G401.6 (cell line): ENCODE measurements at regions not wholly inside any gene's neighbourhood (a gene's known extent, or its start where the extent isn't known, plus 50 kb on each side); places are given as distances from the start of the nearest gene placed in this dataset.

Experiments used
- FAIRE-seq: peaks from 2 replicates; lab custom pipeline; 2012; peaks lifted over from hg19 to GRCh38; lab: Jason Lieb, UNC

- no peak for FAIRE-seq
These were observed 434.5 kb upstream of the MANEA start for GRCh38 chr6:95142661-95143335.

DNA sequence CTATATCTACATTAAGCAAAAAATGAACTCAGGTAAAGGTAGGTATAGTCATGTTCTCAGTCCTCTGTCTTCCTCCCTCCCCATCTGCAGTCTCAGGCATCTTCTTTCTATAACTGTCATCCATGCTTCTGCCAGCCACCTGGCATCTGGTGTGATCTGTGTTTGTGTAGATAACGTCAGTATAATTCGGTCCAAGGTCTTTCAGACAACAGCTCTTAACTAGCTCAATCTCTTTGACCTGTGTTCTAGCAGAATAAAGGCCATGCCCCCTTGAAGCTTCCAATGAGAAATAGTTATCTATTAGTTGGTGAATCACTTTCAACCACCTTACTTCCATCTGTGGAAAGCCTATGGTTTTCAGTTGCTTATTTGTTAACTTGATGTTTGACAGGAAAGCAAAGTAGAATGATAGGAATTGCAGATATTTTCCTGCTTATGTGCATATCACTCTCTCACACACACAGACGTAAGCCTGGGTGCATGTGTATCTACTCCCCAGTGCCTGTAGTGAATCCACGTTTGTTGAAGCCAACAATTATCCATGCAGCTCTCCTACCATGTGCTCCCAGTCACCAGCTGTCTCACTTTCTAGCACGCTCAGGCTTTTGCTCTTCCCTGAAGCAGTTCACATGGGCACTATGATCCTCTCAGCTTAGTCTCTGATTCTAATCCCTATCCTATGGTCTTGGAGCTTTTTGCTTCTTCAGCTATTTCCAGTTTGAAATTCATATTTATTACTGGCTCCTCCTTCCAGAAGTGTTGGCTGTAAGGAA is 433.7 kb upstream of the MANEA start:
- no peak for FAIRE-seq

GRCh38 chr6:95145457-95145856 is 431.9 kb upstream of the MANEA start:
- no peak for FAIRE-seq

DNA sequence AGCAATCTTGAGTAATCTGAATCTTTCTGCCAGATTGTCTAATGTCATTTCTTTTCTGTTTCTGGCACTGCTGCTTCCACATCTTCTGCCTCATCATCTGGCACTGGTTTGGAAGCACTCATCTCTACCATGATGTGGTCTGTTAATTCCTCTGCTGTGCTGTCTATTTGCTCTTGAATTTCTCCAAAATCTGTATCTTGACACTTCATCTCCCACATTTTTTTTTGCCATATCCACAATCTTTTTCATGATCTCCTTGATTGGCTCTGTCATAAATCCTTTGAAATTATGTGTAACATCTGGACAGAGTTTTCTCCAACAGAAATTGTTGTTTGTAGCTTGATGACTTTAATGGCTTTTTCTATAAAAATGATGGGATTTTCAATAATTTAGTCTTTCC is 417.8 kb upstream of the MANEA start:
- no peak for FAIRE-seq

DNA sequence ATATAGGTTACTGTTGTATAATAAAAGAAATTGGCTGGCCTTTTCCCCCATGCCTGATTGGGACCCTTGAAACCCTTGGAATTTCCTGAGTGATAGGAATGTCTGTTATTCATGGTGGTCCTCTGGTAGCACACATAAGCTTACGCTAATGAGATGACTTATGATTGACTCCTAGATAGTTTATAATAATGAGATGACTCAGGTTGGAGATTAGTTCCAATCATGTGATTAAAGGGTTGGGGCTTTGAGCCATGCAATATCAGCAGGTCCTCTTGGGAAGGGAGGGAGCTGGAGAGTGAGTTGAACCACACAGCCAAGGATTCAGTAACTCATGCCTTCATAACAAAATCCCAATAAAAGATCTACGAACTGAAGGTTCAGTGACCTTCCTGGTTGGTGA is 407.6 kb upstream of the MANEA start:
- FAIRE-seq, result no peak

GRCh38 chr6:95175927-95176675 is 401.2 kb upstream of the MANEA start:
- no peak for FAIRE-seq

- no peak for FAIRE-seq
These were observed 391.5 kb upstream of the MANEA start for GRCh38 chr6:95185874-95186273.

DNA sequence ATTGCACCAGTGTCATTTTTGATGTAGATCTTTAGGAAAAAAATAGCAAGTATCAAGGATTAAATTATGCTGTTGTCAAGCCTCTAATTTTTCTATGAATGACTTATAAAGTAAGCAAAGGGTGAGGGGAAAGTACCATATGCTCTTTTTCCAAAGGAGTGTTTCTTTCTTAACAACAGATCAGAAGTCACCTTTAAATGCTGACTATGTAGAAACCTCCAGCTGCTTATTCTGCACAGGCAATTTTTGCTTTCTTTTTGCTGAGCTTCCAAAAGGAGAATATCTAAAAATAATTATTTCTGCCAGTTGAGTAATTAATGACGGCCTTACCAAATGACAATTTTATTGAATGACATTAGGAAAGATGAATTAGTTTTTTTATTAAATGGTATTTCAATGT is 390.6 kb upstream of the MANEA start:
- FAIRE-seq, result no peak

DNA sequence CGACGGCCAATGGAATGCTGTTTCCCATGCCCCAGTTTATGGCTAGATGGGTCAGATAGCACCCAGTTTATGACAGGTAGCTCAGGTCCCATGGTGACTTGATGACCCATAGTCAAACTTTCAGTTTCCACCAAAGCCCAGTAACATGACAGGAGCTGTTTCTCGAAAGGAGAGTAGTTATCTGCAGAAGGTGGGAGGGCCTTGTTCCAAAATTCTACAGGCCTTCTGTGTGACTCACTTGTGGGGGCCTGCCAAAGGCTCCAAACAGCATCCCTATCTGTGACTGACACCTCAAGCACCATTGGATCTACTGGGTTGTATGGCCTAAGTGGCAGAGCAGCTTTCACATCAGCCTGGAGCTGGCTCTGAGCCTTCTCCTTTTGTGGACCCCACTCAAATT is 379.7 kb upstream of the MANEA start:
- no peak for FAIRE-seq

- FAIRE-seq, result no peak
These were observed 374.1 kb upstream of the MANEA start for GRCh38 chr6:95203153-95203754.

DNA sequence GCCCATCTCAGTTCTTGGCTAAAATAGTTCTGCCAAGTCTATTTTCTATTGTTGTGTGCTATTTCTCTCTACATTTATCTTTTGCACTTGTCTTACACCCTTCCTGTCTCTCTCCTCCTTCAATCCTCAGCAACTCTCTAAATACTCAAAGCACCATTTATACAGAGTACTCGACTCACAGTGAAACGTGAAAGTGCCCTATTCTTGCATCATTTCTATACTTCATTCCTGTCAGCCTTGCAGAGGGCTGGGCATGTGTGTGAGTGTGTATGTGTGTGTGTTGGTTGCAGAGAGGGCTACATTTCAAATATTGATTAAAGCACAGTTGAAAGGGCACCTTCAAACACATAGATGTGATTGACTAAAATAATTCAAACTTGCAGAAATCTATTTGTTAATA is 373.2 kb upstream of the MANEA start:
- no peak for FAIRE-seq

- FAIRE-seq, result no peak
These were observed 368.7 kb upstream of the MANEA start for GRCh38 chr6:95208621-95209020.

GRCh38 chr6:95209074-95209473 is 368.3 kb upstream of the MANEA start:
- no peak for FAIRE-seq

DNA sequence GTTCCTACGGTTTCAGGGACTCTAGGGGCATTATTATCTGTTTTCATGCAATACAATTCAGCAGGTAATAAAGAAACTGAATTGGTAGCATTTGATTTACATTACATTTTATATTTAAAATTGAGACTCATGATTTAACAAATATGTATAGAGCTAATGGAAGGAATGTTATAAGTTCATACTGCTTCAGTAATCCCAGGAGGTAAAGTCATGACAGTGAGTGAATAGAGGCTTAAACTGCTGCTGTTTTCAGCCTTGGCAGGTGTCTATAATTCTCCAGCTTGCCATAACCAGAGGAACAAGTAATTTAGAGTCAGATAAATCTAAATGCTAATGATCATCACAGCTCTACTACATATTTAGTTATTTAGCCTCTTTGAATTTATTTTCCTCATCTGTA is 360.8 kb upstream of the MANEA start:
- no peak for FAIRE-seq

- FAIRE-seq, result no peak
These were observed 350.0 kb upstream of the MANEA start for GRCh38 chr6:95227351-95227750.

DNA sequence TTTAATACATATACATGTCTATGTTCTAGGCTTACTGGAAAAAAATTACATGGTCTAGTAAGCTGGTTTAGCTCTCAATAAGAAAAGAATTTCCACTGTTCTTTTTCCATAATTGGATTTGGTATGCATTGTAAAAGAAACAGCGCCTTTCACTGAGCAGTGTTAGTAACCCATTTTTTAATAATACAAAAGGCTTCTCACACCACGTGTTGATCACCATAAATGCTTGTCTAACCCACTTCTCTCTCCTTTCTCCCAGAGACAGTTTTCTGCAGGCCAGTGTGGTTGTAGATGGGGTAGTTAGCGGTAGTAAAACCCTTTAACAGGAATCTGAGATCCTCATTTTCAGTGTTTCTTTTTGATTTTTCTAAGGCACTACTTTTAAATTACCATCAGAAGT is 348.7 kb upstream of the MANEA start:
- FAIRE-seq, result no peak

GRCh38 chr6:95230071-95230740 is 347.1 kb upstream of the MANEA start:
- no peak for FAIRE-seq

- FAIRE-seq, result no peak
These were observed 345.9 kb upstream of the MANEA start for GRCh38 chr6:95231416-95231815.

DNA sequence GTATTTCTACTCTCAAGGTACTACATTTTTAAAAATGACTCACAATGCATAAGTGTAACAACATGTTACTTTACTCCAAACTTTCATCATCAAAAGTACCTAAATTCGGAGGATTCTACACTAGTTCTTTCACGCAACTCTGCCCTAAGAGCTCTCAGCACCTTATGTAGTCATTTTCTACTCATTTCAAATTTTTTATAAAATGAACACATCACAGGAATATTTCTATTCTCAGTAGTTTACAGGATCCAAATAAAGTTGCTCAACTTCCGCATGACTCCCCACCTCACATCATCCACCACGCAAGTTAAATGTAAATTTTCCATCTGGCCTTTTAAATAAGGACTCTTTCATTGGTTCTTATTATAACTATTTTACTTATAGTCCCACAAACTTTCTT is 344.9 kb upstream of the MANEA start:
- FAIRE-seq, result no peak

- no peak for FAIRE-seq
These were observed 343.5 kb upstream of the MANEA start for GRCh38 chr6:95233879-95234278.

GRCh38 chr6:95240514-95240913 is 336.8 kb upstream of the MANEA start:
- FAIRE-seq, result no peak

DNA sequence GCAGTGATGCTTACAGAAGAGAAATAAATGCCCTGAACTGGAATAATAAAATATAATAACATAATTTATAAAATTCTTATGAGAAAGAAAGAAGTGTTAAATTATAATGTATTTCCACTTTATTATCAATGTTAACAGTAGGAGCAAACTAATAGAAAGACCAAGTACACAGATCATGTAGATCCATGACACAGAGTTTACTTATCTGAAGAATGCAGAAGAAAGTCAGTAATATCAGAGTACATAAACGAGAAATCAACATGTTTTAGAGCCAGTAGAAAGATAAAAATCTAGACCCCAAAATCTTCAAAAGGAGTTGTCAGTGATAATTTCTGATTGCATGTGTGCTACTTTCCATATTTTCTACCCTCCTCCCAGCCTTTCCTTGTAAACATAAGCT is 334.8 kb upstream of the MANEA start:
- FAIRE-seq, result no peak
